Right renal cortex interstitium (tissue), 3 donors: ENCODE measurements at regions not wholly inside any gene's neighbourhood (a gene's known extent, or its start where the extent isn't known, plus 50 kb on each side); places are given as distances from the start of the nearest gene placed in this dataset.
A peak's percentile ranks its signal among the peaks of the same experiment; 100 is the strongest.

Experiments
- DNase-seq, 3 donors: peaks; one replicate each; pipeline ENCODE4 v3.0.0-alpha.2; 2013; ENCODE audit warnings: low read depth in 3 of 3, low spot score in 2 of 3

- DNase-seq, result no peak
Observed at GRCh38 chr12:77504466-77504865, 326.2 kb upstream of the NAV3 start.

GRCh38 chr12:77500089-77500488 is 330.6 kb upstream of the NAV3 start:
- no peak for DNase-seq

GRCh38 chr12:77497647-77498046 is 333.0 kb upstream of the NAV3 start:
- DNase-seq, result no peak

- no peak for DNase-seq
Observed at GRCh38 chr12:77496714-77497113, 334.0 kb upstream of the NAV3 start.

- DNase-seq, result no peak
Observed at GRCh38 chr12:77494296-77494695, 336.4 kb upstream of the NAV3 start.

GRCh38 chr12:77493302-77494168 is 337.2 kb upstream of the NAV3 start:
- no peak for DNase-seq

- DNase-seq, result no peak
Observed at GRCh38 chr12:77492536-77492935, 338.2 kb upstream of the NAV3 start.

GRCh38 chr12:77489331-77489970 is 341.2 kb upstream of the NAV3 start:
- DNase-seq, result no peak

GRCh38 chr12:77488041-77488620 is 342.6 kb upstream of the NAV3 start:
- peak in 1 of 3 donors; percentile 8 for DNase-seq

- no peak for DNase-seq
Observed at GRCh38 chr12:77486872-77487271, 343.8 kb upstream of the NAV3 start.

GRCh38 chr12:77485961-77486854 is 344.5 kb upstream of the NAV3 start:
- no peak for DNase-seq

GRCh38 chr12:77481687-77482086 is 349.0 kb upstream of the NAV3 start:
- DNase-seq, result no peak

- DNase-seq, result no peak
Observed at GRCh38 chr12:77477907-77478533, 352.7 kb upstream of the NAV3 start.

- no peak for DNase-seq
Observed at GRCh38 chr12:77471801-77472200, 358.9 kb upstream of the NAV3 start.

- no peak for DNase-seq
Observed at GRCh38 chr12:77469578-77470333, 360.9 kb upstream of the NAV3 start.

- DNase-seq, result no peak
Observed at GRCh38 chr12:77442633-77443032, 377.3 kb upstream of the E2F7 start.

GRCh38 chr12:77439749-77440148 is 374.4 kb upstream of the E2F7 start:
- DNase-seq, result no peak

- no peak for DNase-seq
Observed at GRCh38 chr12:77438644-77439043, 373.3 kb upstream of the E2F7 start.

- DNase-seq, result no peak
Observed at GRCh38 chr12:77437206-77437605, 371.8 kb upstream of the E2F7 start.
